Calu3 (cell line): ENCODE measurements at regions not wholly inside any gene's neighbourhood (a gene's known extent, or its start where the extent isn't known, plus 50 kb on each side); places are given as distances from the start of the nearest gene placed in this dataset.
"Not testable (repeated sequence)": the region's sequence is repeated elsewhere in the genome, so short reads cannot be mapped to it uniquely, and the experiment has no call there.

Experiments
- BruUV-seq: library from RNA; stranded (reverse); fragments of 400-500 nt; replicated peaks from 2 replicates; lab custom pipeline; 2021; lab: Mats Ljungman, UMichigan
- CTCF ChIA-PET: fragments of 300-600 bp; sonication (Branson Sonifier 250); formaldehyde crosslinking; loops from one replicate; lab custom pipeline; 2022; ENCODE audit warnings: antibody characterized with exemption; lab: Charles Lee
- DNase-seq: peaks from one replicate; pipeline ENCODE4 v3.0.0; 2022
- H3K27ac Mint-ChIP-seq: one replicate; pipeline ENCODE4 v1.8.0; 2022; ENCODE audit warnings: mixed read lengths; ENCODE audit not compliant: unreplicated experiment
- H3K27me3 Mint-ChIP-seq: one replicate; pipeline ENCODE4 v1.8.0; 2022; ENCODE audit warnings: mixed read lengths; ENCODE audit not compliant: unreplicated experiment
- H3K36me3 Mint-ChIP-seq: one replicate; pipeline ENCODE4 v1.8.0; 2022; ENCODE audit warnings: mild to moderate bottlenecking, moderate library complexity, mixed read lengths; ENCODE audit not compliant: insufficient read depth, unreplicated experiment
- H3K4me1 Mint-ChIP-seq: one replicate; pipeline ENCODE4 v1.8.0; 2022; ENCODE audit warnings: mild to moderate bottlenecking, low read depth, mixed read lengths; ENCODE audit not compliant: unreplicated experiment
- H3K4me3 Mint-ChIP-seq: one replicate; pipeline ENCODE4 v1.8.0; 2022; ENCODE audit warnings: mild to moderate bottlenecking, low read depth, moderate library complexity, mixed read lengths; ENCODE audit not compliant: unreplicated experiment
- H3K9me3 Mint-ChIP-seq: one replicate; pipeline ENCODE4 v1.8.0; 2022; ENCODE audit warnings: low read depth, mixed read lengths; ENCODE audit not compliant: unreplicated experiment
- CTCF ChIP-seq: fragments of 200-600 bp; IDR thresholded peaks from one replicate; pipeline ENCODE4 v1.8.0; 2022; ENCODE audit warnings: antibody characterized with exemption; ENCODE audit not compliant: unreplicated experiment
- intact Hi-C: fragments of 100-400 bp; cut with micrococcal nuclease; formaldehyde crosslinking; loops from one replicate; pipeline ENCODE4 v1.10.0; 2022; ENCODE audit not compliant: unreplicated experiment

DNA sequence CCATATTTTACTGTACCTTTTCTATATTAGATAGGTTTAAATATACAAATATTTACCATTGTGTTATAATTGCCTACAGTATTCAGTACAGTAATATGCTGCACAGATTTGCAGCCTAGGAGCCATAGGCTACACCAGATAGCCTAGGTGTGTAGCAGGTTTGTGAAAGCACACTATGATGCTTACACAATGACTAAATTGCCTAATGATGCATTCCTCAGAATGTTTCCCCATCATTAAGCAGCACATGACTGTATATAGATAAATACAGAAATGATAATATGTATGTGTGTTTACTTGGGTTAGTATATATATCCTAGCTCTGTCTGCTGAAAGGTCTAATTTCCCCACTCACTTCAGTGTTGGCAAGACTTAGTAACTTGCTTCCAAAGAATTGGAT, 65.8 kb downstream of the MYL3 start:
- no peak for DNase-seq
- Mint-ChIP-seq H3K4me3 (no peak overlapping the region), H3K4me1 (no peaks in the 10 kb centered on the region), H3K9me3 (peaks cover 5% of the 10 kb centered on the region), H3K27ac (no peak overlapping the region), H3K27me3 (peaks cover 19% of the 10 kb centered on the region), H3K36me3 (no peaks in the 10 kb centered on the region)
- intact Hi-C loops, result no loop called here
- no TSS peak for BruUV-seq
- TF ChIP-seq CTCF, result no peak
- CTCF ChIA-PET, result no interaction called here

DNA sequence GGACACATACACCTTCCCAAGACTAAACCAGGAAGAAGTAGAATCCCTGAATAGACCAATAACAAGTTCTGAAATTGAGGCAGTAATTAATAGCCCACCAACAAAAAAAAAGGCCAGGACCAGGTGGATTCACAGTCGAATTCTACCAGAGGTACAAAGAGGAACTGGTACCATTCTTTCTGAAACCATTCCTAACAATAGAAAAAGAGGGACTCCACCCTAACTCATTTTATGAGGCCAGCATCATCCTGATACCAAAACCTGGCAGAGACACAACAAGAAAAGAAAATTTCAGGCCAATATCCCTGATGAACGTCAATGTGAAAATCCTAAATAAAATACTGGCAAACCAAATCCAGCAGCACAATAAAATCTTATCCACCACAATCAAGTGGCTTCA, 69.9 kb downstream of the MYL3 start:
- H3K27me3 Mint-ChIP-seq, result peaks cover 48% of the 10 kb centered on the region
- DNase-seq, CTCF ChIA-PET, H3K9me3 Mint-ChIP-seq, H3K36me3 Mint-ChIP-seq, H3K27ac Mint-ChIP-seq, BruUV-seq, intact Hi-C loops, H3K4me3 Mint-ChIP-seq, H3K4me1 Mint-ChIP-seq: not testable (repeated sequence)

GRCh38 chr3:46778101-46778500, 60.4 kb upstream of the PRSS50 start:
- Mint-ChIP-seq H3K4me1 (no peaks in the 10 kb centered on the region), H3K36me3 (no peaks in the 10 kb centered on the region), H3K9me3 (peaks cover 5% of the 10 kb centered on the region), H3K27ac (no peak overlapping the region), H3K4me3 (no peak overlapping the region), H3K27me3 (no peaks in the 10 kb centered on the region)
- BruUV-seq, result no TSS peak
- no peak for TF ChIP-seq CTCF
- CTCF ChIA-PET, result no interaction called here
- DNase-seq, result no peak
- intact Hi-C loops, result no loop called here

DNA sequence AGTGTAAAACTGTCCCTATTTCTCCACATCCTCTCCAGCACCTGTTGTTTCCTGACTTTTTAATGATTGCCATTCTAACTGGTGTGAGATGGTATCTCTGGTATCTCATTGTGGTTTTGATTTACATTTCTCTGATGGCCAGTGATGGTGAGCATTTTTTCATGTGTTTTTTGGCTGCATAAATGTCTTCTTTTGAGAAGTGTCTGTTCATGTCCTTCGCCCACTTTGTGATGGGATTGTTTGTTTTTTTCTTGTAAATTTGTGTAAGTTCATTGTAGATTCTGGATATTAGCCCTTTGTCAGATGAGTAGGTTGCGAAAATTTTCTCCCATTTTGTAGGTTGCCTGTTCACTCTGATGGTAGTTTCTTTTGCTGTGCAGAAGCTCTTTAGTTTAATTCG, 54.8 kb upstream of the PRSS50 start:
- H3K4me3 Mint-ChIP-seq, H3K27ac Mint-ChIP-seq, CTCF ChIA-PET, H3K36me3 Mint-ChIP-seq, DNase-seq, H3K9me3 Mint-ChIP-seq, BruUV-seq, H3K27me3 Mint-ChIP-seq, intact Hi-C loops, H3K4me1 Mint-ChIP-seq: not testable (repeated sequence)

DNA sequence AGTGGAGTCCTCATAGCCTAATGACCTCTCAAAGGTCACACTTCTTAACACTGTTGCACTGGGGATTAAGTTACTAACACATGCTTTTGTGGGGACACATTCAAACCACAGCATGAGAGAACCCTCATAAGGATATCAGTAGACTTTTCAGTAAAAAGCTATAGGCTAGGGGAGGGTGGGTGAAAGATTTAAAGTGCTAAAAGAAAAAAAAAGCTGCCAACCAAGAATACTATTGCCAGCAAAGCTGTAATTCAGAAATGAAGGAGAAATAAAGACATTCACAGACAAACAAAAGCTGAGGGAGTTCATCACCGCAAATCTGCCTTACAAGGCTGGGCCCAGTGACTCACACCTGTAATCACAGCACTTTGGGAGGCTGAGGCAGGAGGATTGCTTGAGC, 50.4 kb upstream of the PRSS50 start:
- TF ChIP-seq CTCF, result no peak
- DNase-seq, result no peak
- Mint-ChIP-seq H3K4me1 (no peaks in the 10 kb centered on the region), H3K9me3 (peaks cover 3% of the 10 kb centered on the region), H3K27me3 (no peaks in the 10 kb centered on the region), H3K4me3 (no peak overlapping the region), H3K27ac (no peak overlapping the region), H3K36me3 (no peaks in the 10 kb centered on the region)
- BruUV-seq, result no TSS peak
- intact Hi-C loops, result no loop called here
- CTCF ChIA-PET, result interaction anchor here (0.6 kb wide), 1 partner anchor 420 kb away, joined by 6 read pairs; no protein-coding TSS in a partner anchor
